SK-N-MC (cell line): ENCODE measurements at regions not wholly inside any gene's neighbourhood (a gene's known extent, or its start where the extent isn't known, plus 50 kb on each side); places are given as distances from the start of the nearest gene placed in this dataset.

Experiments used
- EZH2 ChIP-seq: fragments of 200-600 bp; sonication (generic); IDR thresholded peaks from one replicate; pipeline ENCODE4 v1.6.1; 2017; ENCODE audit warnings: antibody characterized with exemption
- FOXP2 ChIP-seq: optimal IDR thresholded peaks from 2 replicates; pipeline ENCODE3; 2011; ENCODE audit warnings: mild to moderate bottlenecking, moderate library complexity; ENCODE audit not compliant: insufficient read depth; ENCODE audit errors: extremely low read length, control extremely low read depth
- POLR2AphosphoS5 ChIP-seq: IDR thresholded peaks from 2 replicates; pipeline ENCODE4 v1.6.1; 2012; ENCODE audit warnings: mild to moderate bottlenecking, low read depth, low read length, borderline replicate concordance

DNA sequence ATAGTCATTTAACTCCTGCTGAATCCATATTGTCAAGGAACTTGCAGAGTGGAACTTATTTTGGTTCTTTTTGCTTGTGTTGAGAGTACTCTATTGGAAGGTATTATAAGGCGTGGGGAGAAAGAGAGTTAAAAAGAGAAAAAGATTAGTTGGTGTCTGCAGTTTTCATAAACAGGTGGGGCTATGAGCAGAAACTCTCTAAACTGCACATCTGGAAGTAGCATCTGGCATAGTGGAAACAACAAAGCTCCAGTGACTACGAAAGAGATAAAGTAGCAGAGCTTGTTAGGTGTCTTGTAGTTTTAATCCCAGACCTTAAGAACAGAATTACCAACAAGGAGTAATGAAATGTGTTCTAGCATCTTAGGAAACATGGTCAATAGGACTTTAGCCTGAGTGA, 148.8 kb upstream of the SGO1 start:
- TF ChIP-seq EZH2, result no peak
- TF ChIP-seq POLR2AphosphoS5, result no peak
- TF ChIP-seq FOXP2, result no peak
